Gastrocnemius medialis (tissue), 4 donors: ENCODE measurements at regions not wholly inside any gene's neighbourhood (a gene's known extent, or its start where the extent isn't known, plus 50 kb on each side); places are given as distances from the start of the nearest gene placed in this dataset.

ENCODE experiments used
- ATAC-seq, 2 donors: fragments of 150-250 bp; one replicate each; pipeline ENCODE4 v1.9.1; 2016
- DNase-seq, 2 donors: peaks; one replicate each; pipeline ENCODE4 v3.0.0-alpha.2; 2019
- H3K27ac ChIP-seq, 4 donors: fragments of 200-600 bp; sonication (generic); 1 replicate in 1 of 4; 2 replicates in 3 of 4; pipeline ENCODE4 v1.5.1; 2016 to 2018; ENCODE audit warnings: mild to moderate bottlenecking in 2 of 4, moderate library complexity in 1 of 4
- H3K27me3 ChIP-seq, 3 donors: fragments of 200-600 bp; sonication (generic) in 2 of 3; 1 replicate in 1 of 3; 2 replicates in 2 of 3; pipeline versions ENCODE4 v1.5.1 to v1.6.0; 2016 to 2019; ENCODE audit warnings: mild to moderate bottlenecking in 1 of 3, moderate library complexity in 1 of 3
- H3K36me3 ChIP-seq, 2 donors: fragments of 200-600 bp; sonication (generic) in 1 of 2; one replicate each; pipeline ENCODE4 v1.5.1; 2017 to 2018
- H3K4me1 ChIP-seq, 2 donors: fragments of 200-600 bp; sonication (generic) in 1 of 2; one replicate each; pipeline ENCODE4 v1.5.1; 2016 to 2017; ENCODE audit warnings: mild to moderate bottlenecking in 2 of 2
- H3K4me3 ChIP-seq, 4 donors: fragments of 200-600 bp; sonication (generic) in 3 of 4; 1 replicate in 1 of 4; 2 replicates in 3 of 4; pipeline ENCODE4 v1.5.1; 2016 to 2019; ENCODE audit warnings: mild to moderate bottlenecking in 2 of 4
- H3K9me3 ChIP-seq, 3 donors: fragments of 200-600 bp; sonication (generic) in 2 of 3; 1 replicate in 1 of 3; 2 replicates in 2 of 3; pipeline ENCODE4 v1.5.1; 2016 to 2019
- CTCF ChIP-seq, 5 experiments: fragments of 450-650 bp in 3 of 5; fragments of 200-600 bp in 2 of 5; sonication (generic) in 2 of 5; IDR thresholded peaks in 4 of 5; conservative IDR thresholded peaks in 1 of 5; 1 replicate in 4 of 5; 2 replicates in 1 of 5; pipeline ENCODE4 v1.5.1; 2016 to 2019; ENCODE audit warnings: antibody characterized with exemption in 5 of 5, mild to moderate bottlenecking in 3 of 5, moderate library complexity in 3 of 5
- POLR2A ChIP-seq, 2 donors: fragments of 450-650 bp; IDR thresholded peaks; one replicate each; pipeline ENCODE4 v1.6.1; 2017; ENCODE audit warnings: antibody characterized with exemption in 2 of 2, mild to moderate bottlenecking in 2 of 2, moderate library complexity in 2 of 2
- in situ Hi-C, 4 donors: fragments of 200-750 bp; cut with MboI; loops; one replicate each; pipeline versions ENCODE4 v1.15.0 to v1.8.0; 2017; ENCODE audit warnings: low sequenced_read_pairs in 4 of 4
- intact Hi-C: fragments of 100-400 bp; cut with DNase I; formaldehyde crosslinking; loops from one replicate; pipeline ENCODE4 v1.15.1; 2023; ENCODE audit warnings: low total_unique reads

- Histone ChIP-seq H3K27me3 (no peaks in the 10 kb centered on the region), H3K4me1 (no peaks in the 10 kb centered on the region), H3K27ac (no peak overlapping the region), H3K36me3 (no peaks in the 10 kb centered on the region), H3K4me3 (no peak overlapping the region), H3K9me3 (no peaks in the 10 kb centered on the region)
- ATAC-seq, result no peak
- in situ Hi-C loops, result no loop called here
- intact Hi-C loops, result no loop called here
- no peak for TF ChIP-seq CTCF (IDR thresholded peaks at IDR 0.05 in 4 of 5, conservative IDR thresholded peaks at IDR 0.05 in 1 of 5)
- no peak for TF ChIP-seq POLR2A (IDR thresholded peaks at IDR 0.05)
- DNase-seq, result no peak
Measured at GRCh38 chrX:26309262-26309661, 93.3 kb downstream of the MAGEB5 start.

GRCh38 chrX:26295425-26295824 lies 79.5 kb downstream of the MAGEB5 start:
- Histone ChIP-seq H3K27me3 (no peaks in the 10 kb centered on the region), H3K9me3 (no peaks in the 10 kb centered on the region), H3K36me3 (no peaks in the 10 kb centered on the region), H3K4me3 (no peak overlapping the region), H3K27ac (no peak overlapping the region), H3K4me1 (no peaks in the 10 kb centered on the region)
- intact Hi-C loops, result no loop called here
- in situ Hi-C loops, result no loop called here
- ATAC-seq (no peak), DNase-seq (no peak)
- TF ChIP-seq POLR2A (IDR thresholded peaks at IDR 0.05) (no peak), CTCF (IDR thresholded peaks at IDR 0.05 in 4 of 5, conservative IDR thresholded peaks at IDR 0.05 in 1 of 5) (no peak)

DNA sequence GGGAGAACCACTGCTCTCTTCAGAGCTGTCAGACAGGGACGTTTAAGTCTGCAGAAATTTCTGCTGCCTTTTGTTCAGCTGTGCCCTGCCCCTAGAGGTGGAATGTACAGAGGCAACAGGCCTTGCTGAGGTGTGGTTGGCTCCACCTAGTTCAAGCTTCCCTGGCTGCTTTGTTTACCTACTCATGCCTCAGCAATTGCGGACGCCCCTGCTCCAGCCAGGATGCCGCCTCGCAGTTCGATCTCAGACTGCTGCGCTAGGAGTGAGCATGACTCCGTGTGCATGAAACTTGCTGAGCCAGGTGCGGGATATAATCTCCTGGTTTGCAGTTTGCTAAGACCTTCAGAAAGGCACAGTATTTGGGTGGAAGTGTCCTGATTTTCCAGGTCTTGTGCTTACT lies 70.9 kb downstream of the MAGEB5 start:
- in situ Hi-C loops (no loop called here), intact Hi-C loops (no loop called here)
- no peak for ATAC-seq
- TF ChIP-seq CTCF (IDR thresholded peaks at IDR 0.05 in 4 of 5, conservative IDR thresholded peaks at IDR 0.05 in 1 of 5), result no peak
- no peak for TF ChIP-seq POLR2A (IDR thresholded peaks at IDR 0.05)
- no peak for DNase-seq
- no peaks in the 10 kb centered on the region for H3K36me3 ChIP-seq
- no peak overlapping the region for H3K27ac ChIP-seq
- no peak overlapping the region for H3K4me3 ChIP-seq
- H3K4me1 ChIP-seq, result no peaks in the 10 kb centered on the region
- no peaks in the 10 kb centered on the region for H3K27me3 ChIP-seq
- H3K9me3 ChIP-seq, result no peaks in the 10 kb centered on the region
